Keratinocyte (primary cell): ENCODE measurements at regions not wholly inside any gene's neighbourhood (a gene's known extent, or its start where the extent isn't known, plus 50 kb on each side); places are given as distances from the start of the nearest gene placed in this dataset.

Experiments
- DNase-seq: peaks from one replicate; pipeline ENCODE4 v3.0.0-alpha.2; 2011; ENCODE audit warnings: low read depth, missing footprints, low spot score
- FAIRE-seq: peaks from 2 replicates; lab custom pipeline; 2011; peaks lifted over from hg19 to GRCh38; lab: Jason Lieb, UNC
- H2AFZ ChIP-seq: 2 replicates; pipeline ENCODE4 v1.6.0; 2012; ENCODE audit warnings: low read length, control low read depth, inconsistent platforms; ENCODE audit not compliant: control insufficient read depth
- H3K27ac ChIP-seq: 2 replicates; pipeline ENCODE4 v1.5.1; 2011; ENCODE audit warnings: low read length; ENCODE audit not compliant: control insufficient read depth, insufficient read depth
- H3K27me3 ChIP-seq: 3 replicates; pipeline ENCODE4 v1.6.0; 2011; ENCODE audit warnings: low read length; ENCODE audit not compliant: control insufficient read depth, insufficient read depth; ENCODE audit errors: extremely low read depth
- H3K36me3 ChIP-seq, 2 experiments: 2 replicates in 1 of 2; 3 replicates in 1 of 2; pipeline ENCODE4 v1.5.1; 2011; ENCODE audit warnings: low read length in 2 of 2, mild to moderate bottlenecking in 1 of 2; ENCODE audit not compliant: control insufficient read depth in 2 of 2, insufficient read depth in 2 of 2; ENCODE audit errors: extremely low read depth in 1 of 2
- H3K4me1 ChIP-seq: 3 replicates; pipeline ENCODE4 v1.5.1; 2011; ENCODE audit warnings: low read length; ENCODE audit not compliant: control insufficient read depth, insufficient read depth; ENCODE audit errors: extremely low read depth
- H3K4me2 ChIP-seq: 3 replicates; pipeline ENCODE4 v1.6.0; 2011; ENCODE audit warnings: low read depth, low read length; ENCODE audit not compliant: control insufficient read depth, insufficient read depth; ENCODE audit errors: extremely low read depth
- H3K4me3 ChIP-seq, 3 experiments: fragments of 200-600 bp in 1 of 3; sonication (generic) in 1 of 3; 2 replicates in 2 of 3; 3 replicates in 1 of 3; pipeline ENCODE4 v1.5.1; 2011 to 2016; ENCODE audit warnings: low read length in 3 of 3, mild to moderate bottlenecking in 3 of 3, control low read depth in 2 of 3, inconsistent platforms in 1 of 3, low read depth in 1 of 3, mixed read lengths in 1 of 3, mixed run types in 1 of 3, moderate library complexity in 1 of 3; ENCODE audit not compliant: control insufficient read depth in 2 of 3, insufficient read depth in 2 of 3; ENCODE audit errors: extremely low read depth in 1 of 3
- H3K79me2 ChIP-seq: 2 replicates; pipeline ENCODE4 v1.6.0; 2012; ENCODE audit warnings: low read length; ENCODE audit not compliant: control insufficient read depth, insufficient read depth
- H3K9ac ChIP-seq: 3 replicates; pipeline ENCODE4 v1.6.0; 2011; ENCODE audit warnings: low read length; ENCODE audit not compliant: control insufficient read depth, insufficient read depth; ENCODE audit errors: extremely low read depth
- H3K9me1 ChIP-seq: 3 replicates; pipeline ENCODE4 v1.6.0; 2011; ENCODE audit warnings: low read length; ENCODE audit not compliant: control insufficient read depth, insufficient read depth; ENCODE audit errors: extremely low read depth
- H3K9me3 ChIP-seq: 2 replicates; pipeline ENCODE4 v1.5.1; 2012; ENCODE audit warnings: low read depth, low read length; ENCODE audit not compliant: control insufficient read depth
- H4K20me1 ChIP-seq: 3 replicates; pipeline ENCODE4 v1.6.0; 2011; ENCODE audit warnings: low read length; ENCODE audit not compliant: control insufficient read depth, insufficient read depth; ENCODE audit errors: extremely low read depth
- EZH2 ChIP-seq: IDR thresholded peaks from one replicate; pipeline ENCODE4 v1.6.1; 2012; ENCODE audit warnings: inconsistent platforms, mild to moderate bottlenecking, low read length, moderate library complexity
- dilution Hi-C: fragments of 300-500 bp; cut with MboI; formaldehyde crosslinking; loops from one replicate; pipeline ENCODE4 v1.7.0; 2020; ENCODE audit warnings: low sequenced_read_pairs; ENCODE audit not compliant: extremely low pct_ligation_motif_present
- TF ChIP-seq, protein P1 (sequence below), 3 experiments: IDR thresholded peaks in 1 of 3; conservative IDR thresholded peaks in 1 of 3; optimal IDR thresholded peaks in 1 of 3; 2 replicates in 2 of 3; 3 replicates in 1 of 3; pipeline versions ENCODE3 to v1.5.1; 2011; ENCODE audit warnings: low read length in 3 of 3, mild to moderate bottlenecking in 3 of 3, moderate library complexity in 2 of 3, control low read depth in 1 of 3, inconsistent platforms in 1 of 3; ENCODE audit not compliant: insufficient read depth in 2 of 3; ENCODE audit errors: extremely low read depth in 1 of 3

DNA sequence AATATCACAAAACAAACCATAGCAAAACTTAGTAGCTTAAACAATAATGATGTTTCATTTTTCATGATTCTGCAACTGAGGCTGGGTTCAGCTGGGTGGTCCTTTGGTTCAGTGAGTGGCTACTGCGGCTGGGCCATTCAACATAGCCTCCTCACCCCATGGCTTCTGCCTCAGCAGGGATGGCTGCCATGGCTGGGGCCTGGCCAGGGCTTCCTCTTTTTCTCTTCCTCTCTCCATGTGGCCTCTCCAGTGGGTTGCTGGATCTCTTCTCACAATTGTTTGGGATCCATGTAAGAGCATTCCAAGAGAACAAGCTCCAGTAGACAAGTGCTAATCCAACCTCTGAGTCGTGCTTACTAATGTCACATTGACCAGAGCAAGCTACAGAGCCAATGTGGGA lies 248.6 kb upstream of the PLET1 start:
- H3K9ac ChIP-seq = no peak overlapping the region
- no peaks in the 10 kb centered on the region for H3K4me1 ChIP-seq
- no peaks in the 10 kb centered on the region for H3K9me3 ChIP-seq
- DNase-seq (no peak), FAIRE-seq (no peak)
- H3K79me2 ChIP-seq = no peaks in the 10 kb centered on the region
- no peak overlapping the region for H3K4me2 ChIP-seq
- H3K9me1 ChIP-seq = no peaks in the 10 kb centered on the region
- H3K36me3 ChIP-seq = no peaks in the 10 kb centered on the region
- dilution Hi-C loops = no loop called here
- H3K4me3 ChIP-seq = no peak overlapping the region
- H2AFZ ChIP-seq = no peak overlapping the region
- no peak overlapping the region for H3K27ac ChIP-seq
- TF ChIP-seq EZH2 = no peak
- TF ChIP-seq, protein P1, sequence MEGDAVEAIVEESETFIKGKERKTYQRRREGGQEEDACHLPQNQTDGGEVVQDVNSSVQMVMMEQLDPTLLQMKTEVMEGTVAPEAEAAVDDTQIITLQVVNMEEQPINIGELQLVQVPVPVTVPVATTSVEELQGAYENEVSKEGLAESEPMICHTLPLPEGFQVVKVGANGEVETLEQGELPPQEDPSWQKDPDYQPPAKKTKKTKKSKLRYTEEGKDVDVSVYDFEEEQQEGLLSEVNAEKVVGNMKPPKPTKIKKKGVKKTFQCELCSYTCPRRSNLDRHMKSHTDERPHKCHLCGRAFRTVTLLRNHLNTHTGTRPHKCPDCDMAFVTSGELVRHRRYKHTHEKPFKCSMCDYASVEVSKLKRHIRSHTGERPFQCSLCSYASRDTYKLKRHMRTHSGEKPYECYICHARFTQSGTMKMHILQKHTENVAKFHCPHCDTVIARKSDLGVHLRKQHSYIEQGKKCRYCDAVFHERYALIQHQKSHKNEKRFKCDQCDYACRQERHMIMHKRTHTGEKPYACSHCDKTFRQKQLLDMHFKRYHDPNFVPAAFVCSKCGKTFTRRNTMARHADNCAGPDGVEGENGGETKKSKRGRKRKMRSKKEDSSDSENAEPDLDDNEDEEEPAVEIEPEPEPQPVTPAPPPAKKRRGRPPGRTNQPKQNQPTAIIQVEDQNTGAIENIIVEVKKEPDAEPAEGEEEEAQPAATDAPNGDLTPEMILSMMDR (optimal IDR thresholded peaks at IDR 0.05 in 1 of 3, IDR thresholded peaks at IDR 0.05 in 1 of 3, conservative IDR thresholded peaks at IDR 0.05 in 1 of 3; ENCODE audit: extremely low read depth in 1 of 3, insufficient read depth in 2 of 3, low read length in 3 of 3) = no peak
- H3K27me3 ChIP-seq = no peaks in the 10 kb centered on the region
- no peaks in the 10 kb centered on the region for H4K20me1 ChIP-seq

DNA sequence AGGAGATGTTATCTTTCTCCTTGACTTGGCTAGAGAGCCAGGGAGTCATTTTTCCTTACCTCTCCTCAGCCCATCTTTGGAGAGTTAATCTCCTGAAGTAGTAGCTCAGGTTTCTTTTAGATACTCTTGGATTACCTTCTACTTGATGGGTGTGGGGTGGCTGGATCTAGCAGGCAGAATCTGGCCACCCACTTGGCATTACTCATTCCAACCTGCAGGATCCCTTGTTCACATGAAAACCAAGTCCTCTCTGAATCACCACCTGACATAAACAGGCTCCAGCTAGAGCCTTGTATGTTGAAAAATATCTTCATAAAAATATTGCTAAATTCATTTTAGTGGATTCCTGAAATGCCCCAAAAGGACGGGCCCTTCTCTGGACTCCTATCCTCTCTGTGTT lies 250.6 kb upstream of the PLET1 start:
- Histone ChIP-seq H3K27ac (no peak overlapping the region), H3K4me1 (no peaks in the 10 kb centered on the region), H3K4me3 (no peak overlapping the region), H2AFZ (no peak overlapping the region), H3K4me2 (no peak overlapping the region), H3K79me2 (no peaks in the 10 kb centered on the region), H3K9ac (no peak overlapping the region), H3K27me3 (no peaks in the 10 kb centered on the region), H3K9me3 (no peaks in the 10 kb centered on the region), H3K9me1 (no peaks in the 10 kb centered on the region), H4K20me1 (no peaks in the 10 kb centered on the region), H3K36me3 (no peaks in the 10 kb centered on the region)
- TF ChIP-seq, protein P1 (optimal IDR thresholded peaks at IDR 0.05 in 1 of 3, IDR thresholded peaks at IDR 0.05 in 1 of 3, conservative IDR thresholded peaks at IDR 0.05 in 1 of 3; ENCODE audit: extremely low read depth in 1 of 3, insufficient read depth in 2 of 3, low read length in 3 of 3) = peak in 1 of 3 experiments; percentile 36
- TF ChIP-seq EZH2 = no peak
- dilution Hi-C loops = no loop called here
- FAIRE-seq (no peak), DNase-seq (no peak)
